HG02981 (cell line): ENCODE measurements at regions not wholly inside any gene's neighbourhood (a gene's known extent, or its start where the extent isn't known, plus 50 kb on each side); places are given as distances from the start of the nearest gene placed in this dataset.
"Not testable (repeated sequence)": the region's sequence is repeated elsewhere in the genome, so short reads cannot be mapped to it uniquely, and the experiment has no call there.

Experiments used
- ATAC-seq: cut with Tn5 transposase; IDR thresholded peaks from one replicate; pipeline ENCODE4 v1.9.1; 2021; ENCODE audit warnings: mild to moderate bottlenecking, moderate library complexity; ENCODE audit not compliant: unreplicated experiment

DNA sequence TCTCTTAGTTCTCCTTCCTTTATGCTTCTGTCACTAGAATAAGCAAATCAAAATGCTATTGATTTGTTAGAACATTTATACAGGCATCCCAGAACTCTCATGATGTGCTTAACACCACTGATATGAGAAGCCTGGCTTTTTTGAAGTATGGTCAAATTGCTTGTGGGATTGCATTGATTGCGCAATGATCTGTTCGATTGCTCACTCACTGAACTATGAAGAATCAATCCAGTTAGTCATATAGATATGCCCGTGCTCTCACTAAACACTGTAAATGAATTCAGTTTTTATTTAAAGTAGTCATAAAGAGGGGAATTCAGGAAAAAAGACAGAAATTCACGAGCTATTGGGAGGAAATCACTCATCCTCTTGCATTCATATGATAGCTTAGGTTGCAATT lies 1237.8 kb downstream of the SUCLG1 start:
- no peak for ATAC-seq

GRCh38 chr2:83217854-83218253 lies 1241.2 kb downstream of the SUCLG1 start:
- ATAC-seq, result no peak

DNA sequence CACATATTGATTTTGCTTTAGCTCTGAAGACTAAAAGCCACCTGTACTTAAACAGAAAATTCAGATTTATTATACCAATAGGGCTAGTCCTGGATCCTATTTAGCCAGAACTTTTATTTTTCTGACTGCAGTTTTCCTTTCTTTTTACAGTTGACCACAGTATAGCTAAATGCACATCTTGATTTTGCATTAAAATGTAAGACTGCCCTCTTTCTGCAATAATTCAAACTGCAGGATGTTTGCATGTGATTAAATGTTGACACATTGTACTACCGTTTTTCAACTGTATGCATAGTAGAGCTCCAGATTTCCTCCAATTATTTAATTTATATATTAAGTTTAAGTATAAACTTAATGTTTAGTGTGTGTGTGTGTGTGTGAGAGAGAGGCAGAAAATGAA lies 1262.9 kb downstream of the SUCLG1 start:
- ATAC-seq, result no peak

DNA sequence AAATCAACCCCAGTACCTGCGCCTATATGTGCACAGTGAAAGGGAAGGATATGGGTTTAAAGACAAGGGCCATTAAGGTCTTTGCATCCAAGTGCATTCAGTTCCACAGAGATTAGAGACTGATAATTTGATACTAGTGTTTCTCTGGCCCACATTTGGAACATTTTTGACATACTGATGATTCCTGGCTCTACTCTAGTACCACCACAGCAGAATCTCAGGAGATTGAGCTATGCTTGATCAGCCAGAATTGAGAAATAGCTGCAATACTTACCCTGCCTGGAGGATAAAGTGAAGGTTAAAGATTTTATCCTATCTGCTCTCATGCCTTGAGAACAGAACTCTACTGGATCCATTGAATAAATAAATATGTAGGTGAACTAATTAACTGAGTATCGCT lies 1267.8 kb downstream of the SUCLG1 start:
- ATAC-seq, result no peak

DNA sequence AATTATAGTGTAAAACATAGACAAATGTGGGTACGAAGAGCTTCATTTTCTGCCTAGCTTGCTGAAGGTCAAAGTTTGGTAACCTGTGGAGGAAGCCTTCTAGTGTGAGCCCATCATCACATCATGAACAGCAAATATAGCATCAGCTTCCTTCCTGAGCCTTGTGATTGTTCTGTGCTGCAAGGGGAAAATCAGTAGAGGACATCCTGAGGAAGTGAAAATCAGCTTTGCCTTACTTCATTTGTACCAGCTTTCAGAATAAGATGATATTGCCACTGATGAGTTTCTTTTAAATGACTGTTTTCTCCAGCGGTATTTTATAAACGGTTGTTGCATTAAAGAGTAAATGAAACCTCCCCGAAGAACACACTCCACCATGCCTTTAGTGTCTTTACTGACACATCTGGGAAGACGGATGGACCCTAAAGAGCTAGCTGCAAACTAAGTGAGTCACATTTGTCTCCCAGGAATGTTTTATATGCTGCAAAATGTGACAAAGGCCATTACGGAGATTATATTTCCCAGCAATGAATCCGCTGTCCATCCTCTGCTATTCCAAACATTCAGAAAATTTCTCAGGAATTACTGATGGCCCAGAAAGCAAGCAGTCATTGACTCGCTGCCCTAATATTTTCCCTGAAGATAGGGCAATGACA lies 1272.8 kb downstream of the SUCLG1 start:
- no peak for ATAC-seq

GRCh38 chr2:83180862-83181530 lies 1278.1 kb downstream of the SUCLG1 start:
- not testable (repeated sequence) for ATAC-seq

- no peak for ATAC-seq
These were observed 1282.5 kb downstream of the SUCLG1 start for GRCh38 chr2:83176539-83176938.

- ATAC-seq, result no peak
These were observed 1286.2 kb downstream of the SUCLG1 start for GRCh38 chr2:83172841-83173240.

DNA sequence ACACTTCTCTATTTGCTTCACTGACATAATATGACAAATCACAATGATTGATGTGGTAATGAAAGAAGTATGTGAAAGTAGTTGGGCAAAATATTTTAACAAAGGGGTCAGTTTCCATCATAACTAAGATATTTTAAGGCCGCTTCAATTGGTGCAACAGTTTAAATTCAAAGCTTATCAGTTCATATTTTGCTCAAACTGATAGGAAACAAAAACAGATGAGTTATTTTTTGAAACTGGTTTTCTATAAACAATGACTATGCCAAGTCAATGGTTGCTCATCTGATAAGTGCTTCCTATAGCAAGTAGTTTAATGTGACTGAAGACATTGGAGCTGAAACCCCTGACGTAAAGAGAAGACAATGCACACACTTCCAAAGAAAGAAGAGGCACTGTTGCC lies 1290.7 kb downstream of the SUCLG1 start:
- ATAC-seq, result no peak

GRCh38 chr2:83162421-83162820 lies 1296.7 kb downstream of the SUCLG1 start:
- no peak for ATAC-seq

DNA sequence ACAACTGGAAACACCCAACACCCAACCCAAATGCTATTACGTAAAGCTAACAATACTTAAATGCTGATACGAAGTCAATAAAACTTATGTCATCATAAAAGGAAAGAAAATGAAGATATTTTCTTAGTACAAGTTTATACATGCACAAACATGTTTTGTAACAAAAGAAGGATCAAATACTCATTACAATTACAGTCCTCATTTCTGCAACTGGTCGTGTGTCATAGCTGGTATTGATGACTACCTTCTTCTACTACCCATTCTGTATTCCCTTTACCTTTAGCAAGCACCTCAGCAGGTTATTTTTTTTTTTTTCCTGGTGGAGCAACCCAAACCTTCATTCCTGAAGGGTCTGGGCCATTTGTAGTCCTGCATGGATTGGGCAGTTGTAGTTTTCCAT lies 1298.5 kb downstream of the SUCLG1 start:
- no peak for ATAC-seq

DNA sequence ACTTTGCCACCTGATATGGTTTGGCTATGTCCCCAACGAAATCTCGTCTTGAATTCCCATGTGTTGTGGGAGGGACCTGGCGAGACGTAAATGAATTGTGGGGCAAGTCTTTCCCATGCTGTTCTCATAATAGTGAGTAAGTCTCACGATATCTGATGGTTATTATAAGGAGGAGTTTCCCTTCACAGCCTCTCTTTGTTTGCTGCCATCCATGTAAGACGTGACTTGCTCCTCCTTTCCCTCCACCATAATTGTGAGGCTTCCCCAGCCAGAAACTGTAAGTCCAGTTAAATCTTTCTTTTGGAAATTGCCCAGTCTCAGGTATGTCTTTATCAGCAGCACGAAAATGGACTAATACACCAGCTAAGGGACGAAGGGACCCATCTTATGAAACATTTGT lies 1303.3 kb downstream of the SUCLG1 start:
- no peak for ATAC-seq

GRCh38 chr2:83143946-83144345 lies 1315.1 kb downstream of the SUCLG1 start:
- ATAC-seq, result no peak

DNA sequence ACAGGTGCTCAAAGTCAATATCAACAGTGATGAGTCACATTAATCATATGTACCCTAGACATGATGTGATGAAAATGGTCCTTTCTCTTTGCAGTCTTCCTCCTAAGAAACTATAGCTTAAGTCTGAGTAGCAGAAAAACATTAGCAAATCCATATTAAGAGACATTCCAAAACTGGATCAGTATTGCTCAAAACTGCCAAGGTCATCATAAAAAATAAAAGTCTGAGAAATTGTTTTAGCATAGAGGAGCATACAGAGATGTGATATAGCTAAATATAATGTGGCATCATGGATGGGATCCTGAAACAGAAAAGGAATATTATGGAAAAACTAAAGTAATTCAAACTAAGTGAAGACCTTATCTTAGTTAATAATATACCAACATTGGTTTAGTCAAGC lies 1316.1 kb downstream of the SUCLG1 start:
- no peak for ATAC-seq

- ATAC-seq, result no peak
These were observed 1343.5 kb downstream of the SUCLG1 start for GRCh38 chr2:83115606-83116005.

- ATAC-seq, result no peak
These were observed 1343.9 kb downstream of the SUCLG1 start for GRCh38 chr2:83115155-83115554.

GRCh38 chr2:83113953-83114352 lies 1345.1 kb downstream of the SUCLG1 start:
- no peak for ATAC-seq

- ATAC-seq, result no peak
These were observed 1346.2 kb downstream of the SUCLG1 start for GRCh38 chr2:83112858-83113257.

DNA sequence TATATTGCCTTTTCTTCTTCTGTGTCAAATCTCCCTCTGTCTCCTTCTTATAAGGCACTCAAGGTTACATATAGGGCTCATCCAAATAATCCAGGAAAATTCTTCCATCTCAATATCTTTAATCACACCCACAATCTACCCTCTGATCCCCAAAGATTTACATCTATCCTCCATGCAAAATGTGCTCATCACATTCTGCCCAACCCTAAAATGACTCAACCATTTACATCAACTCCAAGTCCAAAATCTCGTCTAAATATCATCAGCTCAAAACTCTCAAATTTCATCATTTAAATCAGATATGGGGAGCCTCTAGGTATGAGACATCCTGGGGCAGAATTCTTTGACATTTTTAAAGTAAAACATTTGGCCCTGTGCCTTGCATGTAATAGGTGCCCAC lies 1349.8 kb downstream of the SUCLG1 start:
- no peak for ATAC-seq

DNA sequence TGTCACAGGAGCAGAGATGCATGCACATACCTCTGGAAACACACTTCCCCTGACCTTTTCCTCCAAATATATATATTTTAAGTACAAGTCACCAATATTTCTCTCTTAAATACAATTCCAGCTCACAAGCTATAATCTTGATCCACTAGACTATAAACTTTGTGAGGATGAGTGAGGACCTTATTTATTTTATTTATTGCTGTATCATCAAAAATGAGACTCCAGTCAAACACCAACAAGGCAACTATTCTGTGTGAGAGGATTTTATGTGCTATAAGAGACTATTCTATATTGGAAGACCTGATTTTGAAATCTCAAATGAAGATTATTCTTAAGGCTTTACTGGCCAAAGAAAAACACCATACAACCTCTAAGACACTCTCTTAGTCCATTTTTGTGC lies 1352.2 kb downstream of the SUCLG1 start:
- no peak for ATAC-seq

GRCh38 chr2:83104202-83104601 lies 1354.9 kb downstream of the SUCLG1 start:
- no peak for ATAC-seq

- no peak for ATAC-seq
These were observed 1355.5 kb downstream of the SUCLG1 start for GRCh38 chr2:83103613-83104012.

DNA sequence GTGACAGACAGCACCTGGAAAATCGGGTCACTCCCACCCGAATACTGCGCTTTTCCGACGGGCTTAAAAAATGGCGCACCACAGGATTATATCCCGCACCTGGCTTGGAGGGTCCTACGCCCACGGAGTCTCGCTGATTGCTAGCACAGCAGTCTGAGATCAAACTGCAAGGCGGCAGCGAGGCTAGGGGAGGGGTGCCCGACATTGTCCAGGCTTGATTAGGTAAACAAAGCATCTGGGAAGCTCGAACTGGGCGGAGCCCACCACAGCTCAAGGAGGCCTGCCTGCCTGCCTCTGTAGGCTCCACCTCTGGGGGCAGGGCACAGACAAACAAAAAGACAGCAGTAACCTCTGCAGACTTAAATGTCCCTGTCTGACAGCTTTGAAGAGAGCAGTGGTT lies 1370.0 kb downstream of the SUCLG1 start:
- not testable (repeated sequence) for ATAC-seq
